ENCODE measurements at regions not wholly inside any gene's neighbourhood (a gene's known extent, or its start where the extent isn't known, plus 50 kb on each side); places are given as distances from the start of the nearest gene placed in this dataset.
A peak's percentile ranks its signal among the peaks of the same experiment; 100 is the strongest.

DNA sequence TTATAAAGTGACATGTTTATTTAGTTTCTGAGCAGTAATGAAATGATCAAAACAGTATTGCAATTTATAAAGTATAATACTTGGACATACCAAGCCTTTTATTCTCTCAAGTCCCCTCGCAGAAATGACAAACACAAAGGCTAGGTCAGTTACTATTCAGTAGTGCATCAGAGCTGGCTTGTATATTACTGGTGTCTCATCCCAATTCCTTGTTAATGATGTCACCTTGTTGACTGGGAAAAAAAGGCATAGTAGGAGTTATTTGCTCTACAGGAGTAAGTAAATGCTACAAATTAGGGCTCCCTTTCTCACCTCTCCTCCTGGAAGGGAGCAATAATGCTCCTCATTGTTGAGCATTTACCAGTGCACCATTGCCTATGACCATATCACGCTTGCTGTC, 317.6 kb downstream of the CHL1 start:
- Mint-ChIP-seq H3K4me3 (ENCODE audit: unreplicated experiment) (no peak overlapping the region), H3K9me3 (ENCODE audit: low read depth) (peaks cover 7% of the 10 kb centered on the region), H3K27ac (ENCODE audit: unreplicated experiment) (no peak overlapping the region), H3K4me1 (ENCODE audit: low read depth) (no peaks in the 10 kb centered on the region), H3K27me3 (ENCODE audit: low read depth) (no peaks in the 10 kb centered on the region), H3K36me3 (ENCODE audit: low read depth) (no peaks in the 10 kb centered on the region)
- no peak for DNase-seq (ENCODE audit: low spot score)
- no peak for TF ChIP-seq CTCF (IDR thresholded peaks at IDR 0.05)

- TF ChIP-seq CTCF (IDR thresholded peaks at IDR 0.05) = no peak
- Mint-ChIP-seq H3K9me3 (ENCODE audit: low read depth) (no peaks in the 10 kb centered on the region), H3K27me3 (ENCODE audit: low read depth) (no peaks in the 10 kb centered on the region), H3K36me3 (ENCODE audit: low read depth) (no peaks in the 10 kb centered on the region), H3K4me3 (ENCODE audit: unreplicated experiment) (no peak overlapping the region), H3K27ac (ENCODE audit: unreplicated experiment) (no peak overlapping the region), H3K4me1 (ENCODE audit: low read depth) (no peaks in the 10 kb centered on the region)
- DNase-seq (ENCODE audit: low spot score) = no peak
These were observed 322.5 kb downstream of the CHL1 start for GRCh38 chr3:519026-519425.

DNA sequence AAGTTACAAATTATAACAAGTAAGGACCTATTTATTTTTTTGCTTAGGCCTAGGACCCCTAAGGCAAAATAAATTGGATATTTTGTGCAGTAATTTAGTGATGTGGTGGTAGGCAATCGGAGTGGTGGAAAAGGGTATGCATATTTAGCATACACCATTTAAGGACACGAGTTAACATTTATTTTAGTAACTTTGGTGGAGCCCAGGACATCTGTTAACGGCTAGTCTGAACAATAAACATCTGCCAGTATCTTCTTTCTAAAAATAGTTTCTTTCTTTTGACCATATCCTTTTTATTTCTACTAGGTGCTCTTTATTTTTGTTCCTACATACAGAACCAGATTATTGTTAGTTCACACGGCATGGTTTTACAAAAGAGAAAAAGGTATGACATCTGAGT, 326.3 kb downstream of the CHL1 start:
- Mint-ChIP-seq H3K36me3 (ENCODE audit: low read depth) (no peaks in the 10 kb centered on the region), H3K27ac (ENCODE audit: unreplicated experiment) (no peak overlapping the region), H3K4me3 (ENCODE audit: unreplicated experiment) (no peak overlapping the region), H3K27me3 (ENCODE audit: low read depth) (no peaks in the 10 kb centered on the region), H3K9me3 (ENCODE audit: low read depth) (no peaks in the 10 kb centered on the region), H3K4me1 (ENCODE audit: low read depth) (no peaks in the 10 kb centered on the region)
- TF ChIP-seq CTCF (IDR thresholded peaks at IDR 0.05) = no peak
- no peak for DNase-seq (ENCODE audit: low spot score)

- Mint-ChIP-seq H3K27ac (ENCODE audit: unreplicated experiment) (no peak overlapping the region), H3K36me3 (ENCODE audit: low read depth) (no peaks in the 10 kb centered on the region), H3K9me3 (ENCODE audit: low read depth) (peaks cover under 1% of the 10 kb centered on the region), H3K4me1 (ENCODE audit: low read depth) (no peaks in the 10 kb centered on the region), H3K4me3 (ENCODE audit: unreplicated experiment) (no peak overlapping the region), H3K27me3 (ENCODE audit: low read depth) (no peaks in the 10 kb centered on the region)
- no peak for DNase-seq (ENCODE audit: low spot score)
- TF ChIP-seq CTCF (IDR thresholded peaks at IDR 0.05) = no peak
These were observed 328.9 kb downstream of the CHL1 start for GRCh38 chr3:525415-525814.

DNA sequence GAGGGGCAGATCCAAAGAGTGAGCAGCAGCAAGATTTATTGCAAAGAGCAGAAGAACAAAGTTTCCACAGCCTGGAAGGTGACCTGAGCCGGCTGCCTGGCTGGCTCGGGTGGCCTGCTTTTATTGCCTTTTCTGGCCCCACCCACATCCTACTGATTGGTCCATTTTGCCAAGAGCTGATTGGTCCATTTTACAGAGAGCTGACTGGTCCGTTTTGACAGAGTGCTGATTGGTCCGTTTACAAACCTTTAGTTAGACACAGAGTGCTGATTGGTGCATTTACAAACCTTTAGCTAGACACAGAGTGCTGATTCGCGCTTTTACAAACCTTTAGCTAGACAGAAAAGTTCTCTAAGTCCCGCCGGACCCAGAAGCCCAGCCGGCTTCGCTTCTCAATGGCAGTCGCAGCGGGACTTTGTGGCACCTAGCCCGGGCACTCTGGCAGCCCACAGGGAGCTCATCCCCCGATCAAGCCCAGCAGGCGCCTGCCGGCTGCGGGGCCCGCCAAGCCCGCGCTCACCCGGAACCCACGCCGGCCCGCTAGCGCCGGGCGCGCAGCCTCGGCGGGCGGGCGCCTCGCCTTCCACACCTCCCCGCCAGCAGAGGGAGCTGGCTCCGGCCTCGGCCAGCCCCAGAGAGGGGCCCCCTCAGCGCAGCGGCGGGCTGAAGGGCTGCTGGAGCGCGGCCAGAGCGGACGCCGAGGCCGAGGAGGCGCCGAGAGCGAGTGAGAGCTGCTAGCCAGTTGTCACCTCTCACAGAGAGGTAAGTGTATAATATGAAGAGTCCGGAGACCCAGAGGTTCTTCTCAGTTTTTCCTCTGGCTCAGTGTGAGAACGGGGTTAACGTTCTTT, 339.2 kb downstream of the CHL1 start:
- DNase-seq (ENCODE audit: low spot score) = peak; percentile 89
- Mint-ChIP-seq H3K36me3 (ENCODE audit: low read depth) (no peaks in the 10 kb centered on the region), H3K4me1 (ENCODE audit: low read depth) (no peaks in the 10 kb centered on the region), H3K4me3 (ENCODE audit: unreplicated experiment) (peak overlapping the region; percentile 43), H3K27ac (ENCODE audit: unreplicated experiment) (no peak overlapping the region), H3K27me3 (ENCODE audit: low read depth) (no peaks in the 10 kb centered on the region), H3K9me3 (ENCODE audit: low read depth) (peaks cover 26% of the 10 kb centered on the region)
- no peak for TF ChIP-seq CTCF (IDR thresholded peaks at IDR 0.05)
